AG04450 (cell line): ENCODE measurements at regions not wholly inside any gene's neighbourhood (a gene's known extent, or its start where the extent isn't known, plus 50 kb on each side); places are given as distances from the start of the nearest gene placed in this dataset.

ENCODE experiments used
- CTCF ChIA-PET: fragments of 300-600, 350-600 bp; formaldehyde crosslinking; extraction: SDS; loops from one replicate; lab custom pipeline; 2022; ENCODE audit warnings: antibody characterized with exemption, inconsistent platforms; lab: Charles Lee
- POLR2A ChIA-PET: fragments of 350-600 bp; formaldehyde crosslinking; extraction: SDS; loops from one replicate; lab custom pipeline; 2021; ENCODE audit warnings: antibody characterized with exemption, inconsistent platforms; lab: Yijun Ruan, JAX
- DNase-seq: peaks from one replicate; pipeline ENCODE4 v3.0.0-alpha.2; 2011; ENCODE audit warnings: low read depth, low spot score
- H3K27ac ChIP-seq: one replicate; pipeline ENCODE4 v1.5.1; 2012; ENCODE audit warnings: low read depth, low read length, control low read depth
- H3K27me3 ChIP-seq: one replicate; pipeline ENCODE4 v1.6.0; 2012; ENCODE audit warnings: low read length; ENCODE audit not compliant: control insufficient read depth, insufficient read depth
- H3K4me3 ChIP-seq: 2 replicates; pipeline ENCODE4 v1.5.1; 2011; ENCODE audit warnings: mild to moderate bottlenecking, low read depth, low read length, control low read depth
- H3K9me3 ChIP-seq: 2 replicates; pipeline ENCODE4 v1.5.1; 2012; ENCODE audit warnings: low read length; ENCODE audit not compliant: control insufficient read depth, insufficient read depth
- CTCF ChIP-seq: IDR thresholded peaks from 2 replicates; pipeline ENCODE4 v1.5.1; 2011; ENCODE audit warnings: low read depth, low read length, control low read depth, inconsistent platforms

DNA sequence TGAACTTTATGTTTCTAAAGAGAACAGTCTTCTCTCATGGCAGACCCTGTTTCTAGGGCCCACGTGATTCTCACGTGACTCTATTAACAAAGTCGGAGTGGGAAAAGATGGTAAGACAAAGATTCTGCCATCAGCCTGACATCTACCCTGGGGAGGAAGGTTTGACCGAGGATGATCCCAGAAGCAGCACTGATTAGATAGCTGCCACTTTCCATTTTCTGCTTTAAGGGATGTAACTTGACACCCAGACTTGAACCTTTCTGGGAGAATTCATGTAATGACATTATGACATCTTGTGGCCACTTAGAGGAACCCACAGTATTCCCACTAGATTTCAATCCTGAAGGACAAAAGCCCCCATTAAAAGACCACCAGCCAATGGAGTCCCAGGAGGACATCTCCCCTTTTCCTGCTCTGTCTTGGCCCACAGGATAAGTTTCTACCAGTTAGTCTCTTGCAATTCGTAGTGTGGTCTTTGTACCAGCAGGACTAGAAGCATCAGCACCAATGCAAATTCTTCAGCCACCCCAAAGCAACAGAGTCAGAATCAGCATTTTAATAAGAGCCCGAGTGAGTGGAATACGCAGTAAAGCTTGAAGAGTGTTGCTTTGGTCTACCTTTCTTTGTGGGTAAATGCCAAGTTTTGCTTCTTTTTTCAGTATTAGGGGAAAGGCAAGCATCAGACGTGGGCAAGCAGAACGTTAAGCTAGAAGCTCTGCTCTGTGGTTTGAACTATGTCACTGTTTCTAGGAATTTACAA, 480.5 kb upstream of the PROK2 start:
- Histone ChIP-seq H3K4me3 (no peak overlapping the region), H3K9me3 (no peaks in the 10 kb centered on the region), H3K27me3 (peaks cover 25% of the 10 kb centered on the region), H3K27ac (no peak overlapping the region)
- DNase-seq = no peak
- TF ChIP-seq CTCF = no peak
- CTCF ChIA-PET = interaction anchor here (0.6 to 1.6 kb wide), 5 partner anchors 14 to 553 kb away, joined by 3 to 7 read pairs (median 3); no protein-coding TSS in a partner anchor
- POLR2A ChIA-PET = no interaction called here

DNA sequence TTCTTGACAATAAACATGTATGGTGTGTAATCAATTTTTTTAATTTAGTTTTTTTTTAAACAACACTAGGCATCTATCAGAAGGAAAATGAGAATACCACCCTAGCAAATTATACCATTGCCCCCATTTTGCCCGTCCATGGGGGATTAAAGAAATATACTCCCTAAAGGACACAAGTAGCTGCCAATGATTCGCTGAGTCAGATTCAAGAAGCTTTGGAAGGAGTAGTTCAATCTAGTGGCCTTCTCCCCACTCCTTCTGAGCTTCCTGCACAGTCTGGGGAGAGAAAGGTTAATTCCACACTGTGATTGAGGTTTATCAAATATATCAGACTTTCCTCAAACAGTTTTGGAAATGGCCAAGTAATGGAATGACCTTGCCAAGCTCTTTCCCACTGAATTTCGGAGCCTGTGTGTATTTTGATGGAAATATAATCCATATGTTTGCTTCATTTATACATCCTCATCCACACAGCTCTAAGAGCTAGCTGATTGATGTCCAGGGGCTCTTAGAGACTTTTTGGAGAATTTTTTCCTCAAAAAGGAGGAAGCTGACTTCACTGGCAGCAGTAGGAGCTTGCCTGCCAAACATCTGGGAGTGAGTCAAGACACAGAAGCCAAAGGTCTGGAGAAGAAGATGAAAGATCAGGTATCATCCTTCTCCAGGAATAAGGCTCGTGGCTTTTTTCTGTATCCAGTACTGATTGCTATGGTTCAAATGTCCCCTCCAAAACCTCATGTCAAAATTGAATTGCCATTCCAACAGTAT, 478.5 kb upstream of the PROK2 start:
- Histone ChIP-seq H3K27ac (no peak overlapping the region), H3K27me3 (peaks cover 33% of the 10 kb centered on the region), H3K4me3 (no peak overlapping the region), H3K9me3 (no peaks in the 10 kb centered on the region; the same call in 1 of the 2 replicates)
- TF ChIP-seq CTCF = no peak
- DNase-seq = no peak
- ChIA-PET POLR2A (no interaction called here), CTCF (interaction anchor here (0.6 to 1.7 kb wide), 4 partner anchors 15 to 559 kb away, joined by 3 to 5 read pairs (median 4); no protein-coding TSS in a partner anchor)

DNA sequence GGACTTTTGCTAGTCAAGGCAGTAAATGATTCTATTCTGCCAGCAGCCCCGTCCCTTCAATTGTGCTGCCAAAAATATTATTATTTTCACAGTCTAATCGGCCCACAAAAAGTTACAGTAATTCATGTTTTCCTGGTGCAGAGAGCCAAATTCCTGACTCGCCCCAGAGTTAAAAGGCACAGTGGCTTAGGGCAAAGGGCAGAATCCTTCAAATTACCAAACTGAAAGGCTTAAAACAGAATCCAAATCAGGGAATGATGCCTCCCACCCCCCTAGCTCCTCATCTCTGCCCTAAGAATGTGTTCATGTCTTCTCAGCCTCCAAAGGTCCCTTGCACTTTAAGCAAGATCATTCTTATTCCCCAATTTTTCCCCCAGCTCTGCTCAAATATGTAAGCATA, 477.8 kb upstream of the PROK2 start:
- DNase-seq = no peak
- no peak for TF ChIP-seq CTCF
- ChIA-PET POLR2A (no interaction called here), CTCF (interaction anchor here (0.6 to 1.7 kb wide), 3 partner anchors 15 to 387 kb away, joined by 3 to 5 read pairs (median 3); no protein-coding TSS in a partner anchor)
- Histone ChIP-seq H3K27me3 (peaks cover 38% of the 10 kb centered on the region), H3K27ac (no peak overlapping the region), H3K4me3 (no peak overlapping the region), H3K9me3 (peaks cover under 1% of the 10 kb centered on the region)

GRCh38 chr3:72261566-72262564, 476.9 kb upstream of the PROK2 start:
- Histone ChIP-seq H3K27ac (no peak overlapping the region), H3K9me3 (peaks cover 2% of the 10 kb centered on the region), H3K27me3 (peaks cover 46% of the 10 kb centered on the region), H3K4me3 (no peak overlapping the region)
- DNase-seq = no peak
- ChIA-PET POLR2A (no interaction called here), CTCF (interaction anchor here (1.1 to 1.7 kb wide), 2 partner anchors 16 to 386 kb away, joined by 3 to 5 read pairs; no protein-coding TSS in a partner anchor)
- TF ChIP-seq CTCF = no peak
